Fibroblast of lung (primary cell): ENCODE measurements at regions not wholly inside any gene's neighbourhood (a gene's known extent, or its start where the extent isn't known, plus 50 kb on each side); places are given as distances from the start of the nearest gene placed in this dataset.
"Not testable (repeated sequence)": the region's sequence is repeated elsewhere in the genome, so short reads cannot be mapped to it uniquely, and the experiment has no call there.

Source experiments
- EZH2 ChIP-seq: IDR thresholded peaks from 2 replicates; pipeline ENCODE4 v1.5.1; 2012; ENCODE audit warnings: low read length, control low read depth, mild to moderate bottlenecking; ENCODE audit errors: missing control alignments
- TF ChIP-seq, protein P1 (sequence below), 2 donors: IDR thresholded peaks in 1 of 2; conservative IDR thresholded peaks in 1 of 2; 1 replicate in 1 of 2; 2 replicates in 1 of 2; pipeline ENCODE4 v1.5.1; 2011 to 2012; ENCODE audit warnings: low read length in 2 of 2, control low read depth in 1 of 2, inconsistent platforms in 1 of 2, low read depth in 1 of 2, mild to moderate bottlenecking in 1 of 2

DNA sequence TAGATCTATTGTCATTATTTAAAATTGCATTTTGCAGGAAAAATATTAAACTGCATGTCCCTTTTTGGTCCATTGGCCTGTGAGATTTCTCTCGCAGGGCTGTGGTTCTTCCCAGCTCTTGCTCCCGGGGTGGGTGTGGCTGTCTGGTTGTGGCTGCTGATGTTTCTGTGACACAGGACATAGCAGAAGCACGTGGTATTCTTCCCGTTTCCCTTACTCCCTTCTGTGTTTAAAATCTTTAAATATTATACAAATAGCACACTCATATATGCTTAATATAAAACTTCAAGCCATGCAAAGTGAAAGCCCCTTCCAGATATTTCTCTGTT is 57.9 kb upstream of the ACBD5 start:
- TF ChIP-seq, protein P1, sequence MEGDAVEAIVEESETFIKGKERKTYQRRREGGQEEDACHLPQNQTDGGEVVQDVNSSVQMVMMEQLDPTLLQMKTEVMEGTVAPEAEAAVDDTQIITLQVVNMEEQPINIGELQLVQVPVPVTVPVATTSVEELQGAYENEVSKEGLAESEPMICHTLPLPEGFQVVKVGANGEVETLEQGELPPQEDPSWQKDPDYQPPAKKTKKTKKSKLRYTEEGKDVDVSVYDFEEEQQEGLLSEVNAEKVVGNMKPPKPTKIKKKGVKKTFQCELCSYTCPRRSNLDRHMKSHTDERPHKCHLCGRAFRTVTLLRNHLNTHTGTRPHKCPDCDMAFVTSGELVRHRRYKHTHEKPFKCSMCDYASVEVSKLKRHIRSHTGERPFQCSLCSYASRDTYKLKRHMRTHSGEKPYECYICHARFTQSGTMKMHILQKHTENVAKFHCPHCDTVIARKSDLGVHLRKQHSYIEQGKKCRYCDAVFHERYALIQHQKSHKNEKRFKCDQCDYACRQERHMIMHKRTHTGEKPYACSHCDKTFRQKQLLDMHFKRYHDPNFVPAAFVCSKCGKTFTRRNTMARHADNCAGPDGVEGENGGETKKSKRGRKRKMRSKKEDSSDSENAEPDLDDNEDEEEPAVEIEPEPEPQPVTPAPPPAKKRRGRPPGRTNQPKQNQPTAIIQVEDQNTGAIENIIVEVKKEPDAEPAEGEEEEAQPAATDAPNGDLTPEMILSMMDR (conservative IDR thresholded peaks at IDR 0.05 in 1 of 2, IDR thresholded peaks at IDR 0.05 in 1 of 2; ENCODE audit: low read depth in 1 of 2, low read length in 2 of 2): not testable (repeated sequence)
- TF ChIP-seq EZH2: not testable (repeated sequence)
